HL-60 (cell line): ENCODE measurements at regions not wholly inside any gene's neighbourhood (a gene's known extent, or its start where the extent isn't known, plus 50 kb on each side); places are given as distances from the start of the nearest gene placed in this dataset.

ENCODE experiments used
- DNase-seq, 2 experiments: peaks; one replicate each; pipeline ENCODE4 v3.0.0-alpha.2; 2010 to 2020; ENCODE audit warnings: low read depth in 1 of 2, low spot score in 1 of 2
- H3K27ac ChIP-seq: fragments of 250-450 bp; sonication (Bioruptor Pico); replicated peaks from 2 replicates; pipeline ENCODE4 v1.5.1; 2020; ENCODE audit warnings: mild to moderate bottlenecking, moderate library complexity
- H3K27me3 ChIP-seq: fragments of 250-450 bp; sonication (Bioruptor Pico); 2 replicates; pipeline ENCODE4 v1.5.1; 2021; ENCODE audit warnings: mild to moderate bottlenecking, moderate library complexity; ENCODE audit not compliant: insufficient read depth, poor library complexity, severe bottlenecking
- H3K4me3 ChIP-seq: replicated peaks from 2 replicates; pipeline ENCODE4 v1.5.1; 2011; ENCODE audit warnings: mild to moderate bottlenecking, control low read depth, low read length; ENCODE audit not compliant: insufficient read depth
- CTCF ChIP-seq: IDR thresholded peaks from one replicate; pipeline ENCODE4 v1.5.1; 2011; ENCODE audit warnings: low read length, control low read depth, inconsistent platforms; ENCODE audit not compliant: insufficient read depth
- GABPA ChIP-seq: IDR thresholded peaks from 2 replicates; pipeline ENCODE4 v1.6.1; 2012; ENCODE audit warnings: low read depth
- POLR2AphosphoS5 ChIP-seq: IDR thresholded peaks from 2 replicates; pipeline ENCODE4 v1.6.1; 2012; ENCODE audit warnings: low read depth
- REST ChIP-seq: IDR thresholded peaks from 2 replicates; pipeline ENCODE4 v1.6.1; 2012; ENCODE audit warnings: low read depth; ENCODE audit not compliant: insufficient replicate concordance
- SPI1 ChIP-seq: IDR thresholded peaks from 2 replicates; pipeline ENCODE4 v1.6.1; 2012; ENCODE audit warnings: low read depth, mild to moderate bottlenecking, borderline replicate concordance

- Histone ChIP-seq H3K27ac (no peak overlapping the region), H3K4me3 (no peak overlapping the region), H3K27me3 (no peaks in the 10 kb centered on the region)
- TF ChIP-seq GABPA = no peak
- TF ChIP-seq SPI1 = no peak
- no peak for TF ChIP-seq POLR2AphosphoS5
- no peak for TF ChIP-seq CTCF
- TF ChIP-seq REST = no peak
- no peak for DNase-seq
Observed at GRCh38 chr2:83006961-83007360, 1452.1 kb downstream of the SUCLG1 start.

GRCh38 chr2:83003555-83003954 lies 1455.5 kb downstream of the SUCLG1 start:
- DNase-seq = no peak
- no peaks in the 10 kb centered on the region for H3K27me3 ChIP-seq
- TF ChIP-seq SPI1 (no peak), CTCF (no peak), GABPA (no peak), POLR2AphosphoS5 (no peak), REST (no peak)
- H3K27ac ChIP-seq = no peak overlapping the region
- no peak overlapping the region for H3K4me3 ChIP-seq

- Histone ChIP-seq H3K27ac (no peak overlapping the region), H3K27me3 (no peaks in the 10 kb centered on the region), H3K4me3 (no peak overlapping the region)
- TF ChIP-seq POLR2AphosphoS5 = no peak
- TF ChIP-seq CTCF = no peak
- no peak for TF ChIP-seq REST
- no peak for TF ChIP-seq GABPA
- TF ChIP-seq SPI1 = no peak
- DNase-seq = no peak
Observed at GRCh38 chr2:83002706-83003105, 1456.4 kb downstream of the SUCLG1 start.
